ENCODE measurements at regions not wholly inside any gene's neighbourhood (a gene's known extent, or its start where the extent isn't known, plus 50 kb on each side); places are given as distances from the start of the nearest gene placed in this dataset.
"Not testable (repeated sequence)": the region's sequence is repeated elsewhere in the genome, so short reads cannot be mapped to it uniquely, and the experiment has no call there.

DNA sequence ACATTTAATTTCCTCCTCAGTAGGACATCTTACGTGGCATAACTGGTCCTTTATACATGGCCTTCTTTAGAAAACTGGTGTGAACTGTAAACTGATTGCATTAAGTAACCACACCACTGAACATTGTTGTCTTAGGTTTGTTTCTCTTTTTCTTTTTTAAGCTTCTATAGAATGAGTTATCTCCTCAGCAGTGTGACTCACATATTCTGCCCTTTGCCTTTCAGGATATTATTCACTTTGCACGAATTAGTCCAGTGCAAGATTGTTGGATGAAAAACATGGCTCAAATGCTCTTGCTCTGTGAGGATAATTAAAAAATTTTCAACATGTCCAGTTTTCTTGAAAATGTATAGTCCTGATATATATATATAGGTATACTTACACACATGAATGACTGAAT, 147.6 kb downstream of the KBTBD8 start:
- TF ChIP-seq, protein P1, sequence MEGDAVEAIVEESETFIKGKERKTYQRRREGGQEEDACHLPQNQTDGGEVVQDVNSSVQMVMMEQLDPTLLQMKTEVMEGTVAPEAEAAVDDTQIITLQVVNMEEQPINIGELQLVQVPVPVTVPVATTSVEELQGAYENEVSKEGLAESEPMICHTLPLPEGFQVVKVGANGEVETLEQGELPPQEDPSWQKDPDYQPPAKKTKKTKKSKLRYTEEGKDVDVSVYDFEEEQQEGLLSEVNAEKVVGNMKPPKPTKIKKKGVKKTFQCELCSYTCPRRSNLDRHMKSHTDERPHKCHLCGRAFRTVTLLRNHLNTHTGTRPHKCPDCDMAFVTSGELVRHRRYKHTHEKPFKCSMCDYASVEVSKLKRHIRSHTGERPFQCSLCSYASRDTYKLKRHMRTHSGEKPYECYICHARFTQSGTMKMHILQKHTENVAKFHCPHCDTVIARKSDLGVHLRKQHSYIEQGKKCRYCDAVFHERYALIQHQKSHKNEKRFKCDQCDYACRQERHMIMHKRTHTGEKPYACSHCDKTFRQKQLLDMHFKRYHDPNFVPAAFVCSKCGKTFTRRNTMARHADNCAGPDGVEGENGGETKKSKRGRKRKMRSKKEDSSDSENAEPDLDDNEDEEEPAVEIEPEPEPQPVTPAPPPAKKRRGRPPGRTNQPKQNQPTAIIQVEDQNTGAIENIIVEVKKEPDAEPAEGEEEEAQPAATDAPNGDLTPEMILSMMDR (IDR thresholded peaks at IDR 0.05; ENCODE audit: insufficient read depth, low read length, poor library complexity, severe bottlenecking): no peak
- no peak for DNase-seq (ENCODE audit: extremely low read depth, insufficient read length)
- Histone ChIP-seq H3K27me3 (replicated peaks; ENCODE audit: control insufficient read depth, insufficient read depth, low read length) (no peaks in the 10 kb centered on the region), H3K36me3 (ENCODE audit: control insufficient read depth, insufficient read depth, low read length) (no peaks in the 10 kb centered on the region), H3K4me3 (replicated peaks; ENCODE audit: low read depth, low read length) (no peak overlapping the region)

DNA sequence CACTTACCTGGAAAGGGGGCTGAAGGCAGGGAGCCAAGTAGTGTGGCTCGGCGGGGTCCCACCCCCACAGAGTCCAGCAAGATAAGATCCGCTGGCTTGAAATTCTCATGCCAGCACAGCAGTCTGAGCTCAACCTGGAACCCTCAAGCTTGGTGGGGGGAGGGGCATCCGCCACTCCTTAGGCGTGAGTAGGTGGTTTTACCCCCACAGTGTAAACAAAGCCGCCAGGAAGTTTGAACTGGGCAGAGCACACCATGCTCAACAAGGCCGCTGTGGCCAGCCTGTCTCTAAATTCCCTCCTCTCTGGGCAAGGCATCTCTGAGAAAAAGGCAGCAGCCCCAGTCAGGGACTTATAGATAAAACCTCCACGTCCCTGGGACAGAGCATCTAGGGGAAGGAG, 156.3 kb downstream of the KBTBD8 start:
- Histone ChIP-seq H3K4me3 (replicated peaks; ENCODE audit: low read depth, low read length) (no peak overlapping the region), H3K27me3 (replicated peaks; ENCODE audit: control insufficient read depth, insufficient read depth, low read length) (no peaks in the 10 kb centered on the region), H3K36me3 (ENCODE audit: control insufficient read depth, insufficient read depth, low read length) (no peaks in the 10 kb centered on the region)
- DNase-seq (ENCODE audit: extremely low read depth, insufficient read length): no peak
- TF ChIP-seq, protein P1 (IDR thresholded peaks at IDR 0.05; ENCODE audit: insufficient read depth, low read length, poor library complexity, severe bottlenecking): no peak

DNA sequence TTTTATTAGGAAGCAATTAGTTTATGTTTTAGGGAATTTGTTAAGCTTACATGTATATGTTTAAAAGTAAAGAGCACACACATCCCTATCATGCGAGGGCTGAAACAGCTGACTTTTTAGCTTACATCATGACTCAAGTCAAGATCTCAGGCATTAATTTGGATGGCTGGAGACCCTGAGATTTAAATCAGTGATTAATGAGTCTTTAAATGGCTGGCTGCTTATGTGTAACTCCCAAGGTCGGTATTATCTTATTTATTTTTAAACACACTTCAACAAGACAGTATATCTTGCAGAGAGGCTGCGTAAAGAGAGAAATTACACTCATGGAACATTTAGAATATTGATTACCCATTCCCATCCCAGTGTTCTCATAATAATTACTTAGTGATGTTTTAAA, 169.4 kb downstream of the KBTBD8 start:
- TF ChIP-seq, protein P1 (IDR thresholded peaks at IDR 0.05; ENCODE audit: insufficient read depth, low read length, poor library complexity, severe bottlenecking): no peak

DNA sequence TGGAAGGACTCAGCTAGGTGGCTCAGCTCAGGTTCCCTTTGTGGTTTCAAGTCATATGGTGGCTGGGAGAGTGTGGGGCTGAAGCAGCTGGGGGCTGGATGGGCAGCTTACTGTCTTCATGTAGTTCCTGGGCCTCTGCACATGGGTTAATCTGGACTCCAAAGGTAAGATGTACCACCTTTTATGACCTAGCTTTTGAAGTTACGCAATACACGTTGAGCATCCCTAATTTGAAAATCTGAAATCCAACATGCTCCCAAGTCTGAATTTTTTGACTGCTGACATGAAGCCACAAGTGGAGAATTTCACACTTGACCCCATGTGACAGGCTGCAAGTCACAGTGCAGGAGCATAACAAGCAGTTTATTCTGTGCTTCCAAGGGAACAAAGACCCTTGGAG, 173.7 kb downstream of the KBTBD8 start:
- no peak overlapping the region for H3K4me3 ChIP-seq (replicated peaks; ENCODE audit: low read depth, low read length)
- H3K36me3 ChIP-seq (ENCODE audit: control insufficient read depth, insufficient read depth, low read length): no peaks in the 10 kb centered on the region
- TF ChIP-seq, protein P1 (IDR thresholded peaks at IDR 0.05; ENCODE audit: insufficient read depth, low read length, poor library complexity, severe bottlenecking): no peak
- no peaks in the 10 kb centered on the region for H3K27me3 ChIP-seq (replicated peaks; ENCODE audit: control insufficient read depth, insufficient read depth, low read length)
- DNase-seq (ENCODE audit: extremely low read depth, insufficient read length): no peak

More for the DNA sequence above, 169.4 kb downstream of the KBTBD8 start:
- no peak for DNase-seq (ENCODE audit: extremely low read depth, insufficient read length)
- H3K4me3 ChIP-seq (replicated peaks; ENCODE audit: low read depth, low read length): no peak overlapping the region
- H3K27me3 ChIP-seq (replicated peaks; ENCODE audit: control insufficient read depth, insufficient read depth, low read length): peaks cover 1% of the 10 kb centered on the region
- no peaks in the 10 kb centered on the region for H3K36me3 ChIP-seq (ENCODE audit: control insufficient read depth, insufficient read depth, low read length)

DNA sequence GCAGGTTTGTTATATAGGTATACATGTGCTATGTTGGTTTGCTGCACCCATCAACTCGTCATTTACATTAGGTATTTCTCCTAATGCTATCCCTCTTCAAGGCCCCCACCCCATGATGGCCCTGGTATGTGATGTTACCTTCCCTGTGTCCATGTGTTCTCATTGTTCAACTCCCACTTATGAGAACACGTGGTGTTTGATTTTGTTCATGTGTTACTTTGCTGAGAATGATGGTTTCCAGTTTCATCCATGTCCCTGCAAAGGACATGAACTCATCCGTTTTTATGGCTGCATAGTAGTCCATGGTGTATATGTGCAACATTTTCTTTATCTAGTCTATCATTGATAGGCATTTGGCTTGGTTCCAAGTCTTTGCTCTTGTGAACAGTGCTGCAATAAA, 175.0 kb downstream of the KBTBD8 start:
- H3K4me3 ChIP-seq (replicated peaks; ENCODE audit: low read depth, low read length); H3K27me3 ChIP-seq (replicated peaks; ENCODE audit: control insufficient read depth, insufficient read depth, low read length); H3K36me3 ChIP-seq (ENCODE audit: control insufficient read depth, insufficient read depth, low read length); DNase-seq (ENCODE audit: extremely low read depth, insufficient read length): not testable (repeated sequence)

DNA sequence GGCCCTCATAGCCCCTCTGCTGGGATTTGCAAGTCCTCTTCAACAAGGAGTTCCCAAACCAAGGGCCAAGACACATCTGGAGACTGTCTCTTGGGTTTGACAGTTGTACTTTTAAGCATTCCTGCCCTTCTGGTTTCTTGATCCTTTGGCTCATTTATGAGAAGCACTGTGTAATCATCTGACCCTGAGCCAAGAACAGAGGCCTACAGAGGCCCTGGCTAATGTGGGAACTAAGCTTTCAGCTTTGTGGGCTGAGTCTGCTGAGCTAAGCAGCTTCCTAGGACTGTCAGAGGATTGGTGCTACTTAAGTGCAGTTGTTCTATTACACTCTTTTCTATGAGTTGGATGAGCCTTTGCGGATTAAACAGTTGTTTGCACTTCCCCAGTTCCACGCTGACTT, 178.3 kb downstream of the KBTBD8 start:
- Histone ChIP-seq H3K36me3 (ENCODE audit: control insufficient read depth, insufficient read depth, low read length) (no peaks in the 10 kb centered on the region), H3K4me3 (replicated peaks; ENCODE audit: low read depth, low read length) (no peak overlapping the region), H3K27me3 (replicated peaks; ENCODE audit: control insufficient read depth, insufficient read depth, low read length) (no peaks in the 10 kb centered on the region)
- TF ChIP-seq, protein P1 (IDR thresholded peaks at IDR 0.05; ENCODE audit: insufficient read depth, low read length, poor library complexity, severe bottlenecking): no peak
- DNase-seq (ENCODE audit: extremely low read depth, insufficient read length): no peak

Data from GM06990 (cell line).